GM19099 (cell line): ENCODE measurements at regions not wholly inside any gene's neighbourhood (a gene's known extent, or its start where the extent isn't known, plus 50 kb on each side); places are given as distances from the start of the nearest gene placed in this dataset.

Experiments used
- POLR2A ChIP-seq: IDR thresholded peaks from 3 replicates; pipeline ENCODE4 v1.6.1; 2011; ENCODE audit warnings: low read depth; ENCODE audit not compliant: insufficient read length; ENCODE audit errors: extremely low read depth

GRCh38 chr13:50275392-50276063, 260.3 kb downstream of the KCNRG start:
- no peak for TF ChIP-seq POLR2A

GRCh38 chr13:50276550-50276949, 261.3 kb downstream of the KCNRG start:
- TF ChIP-seq POLR2A, result no peak

GRCh38 chr13:50277127-50277526, 261.9 kb downstream of the KCNRG start:
- no peak for TF ChIP-seq POLR2A

GRCh38 chr13:50277906-50278305, 262.7 kb downstream of the KCNRG start:
- no peak for TF ChIP-seq POLR2A

- no peak for TF ChIP-seq POLR2A
Observed at GRCh38 chr13:50280441-50280937, 265.2 kb downstream of the KCNRG start.

GRCh38 chr13:50282016-50282415, 266.8 kb downstream of the KCNRG start:
- no peak for TF ChIP-seq POLR2A

DNA sequence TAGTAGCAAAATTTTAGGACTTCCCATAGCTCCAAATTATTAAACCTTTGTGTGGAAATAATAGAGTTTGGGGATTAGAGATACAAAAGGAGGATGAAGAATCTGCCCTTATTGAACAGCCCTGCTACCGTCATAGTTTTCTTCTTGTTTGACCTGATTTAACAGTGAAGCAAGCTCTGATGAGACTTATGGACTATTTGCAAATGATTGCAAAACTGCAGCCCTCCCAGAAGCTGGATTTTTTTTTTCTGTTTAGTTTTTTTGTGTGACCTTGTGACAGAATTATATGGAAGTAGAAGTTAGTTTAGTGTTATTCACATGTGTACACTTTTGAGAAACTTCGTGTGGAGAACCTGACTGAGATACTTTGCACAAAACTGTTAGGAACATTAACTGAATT, 267.8 kb downstream of the KCNRG start:
- TF ChIP-seq POLR2A, result no peak

DNA sequence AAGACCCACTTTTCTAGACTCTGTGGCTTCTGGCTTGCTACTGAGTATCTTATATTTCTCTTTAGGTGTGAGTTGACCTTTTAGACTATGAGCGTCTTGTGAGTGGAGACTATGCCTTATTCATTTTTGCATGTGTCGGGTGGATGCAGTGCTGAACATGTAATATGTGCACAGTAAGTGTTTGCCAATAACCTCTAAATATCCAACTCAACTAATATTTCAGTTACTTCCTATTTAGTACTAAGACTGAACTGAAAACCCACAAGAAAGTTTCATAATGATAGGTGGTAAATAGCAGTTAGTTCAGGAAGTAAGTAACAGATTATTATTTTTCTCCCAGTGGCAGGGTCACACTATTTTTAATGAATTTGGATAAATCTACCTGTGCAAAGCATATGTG, 269.3 kb downstream of the KCNRG start:
- TF ChIP-seq POLR2A, result no peak

GRCh38 chr13:50285283-50285682, 270.0 kb downstream of the KCNRG start:
- no peak for TF ChIP-seq POLR2A

- TF ChIP-seq POLR2A, result no peak
Observed at GRCh38 chr13:50286324-50286723, 271.1 kb downstream of the KCNRG start.

GRCh38 chr13:50290186-50290585, 274.9 kb downstream of the KCNRG start:
- no peak for TF ChIP-seq POLR2A

DNA sequence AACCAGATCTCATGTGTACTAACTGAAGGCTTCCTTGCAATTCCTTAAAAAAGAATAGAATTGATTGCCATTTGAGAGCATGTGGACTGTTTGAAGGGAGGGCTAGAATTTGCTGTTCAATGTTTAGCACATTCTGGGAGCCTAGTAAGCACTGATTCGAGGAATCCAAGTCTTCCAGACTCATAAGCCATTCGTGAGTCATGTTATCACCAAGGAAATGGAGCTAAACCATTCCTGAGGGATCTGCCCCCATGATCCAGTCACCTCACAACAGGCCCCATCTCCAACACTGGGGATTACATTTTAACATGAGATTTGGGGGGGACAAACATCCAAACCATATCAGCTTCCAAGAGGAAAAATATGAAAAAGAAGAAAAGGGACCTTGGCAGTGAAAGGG, 276.4 kb downstream of the KCNRG start:
- TF ChIP-seq POLR2A, result no peak

- no peak for TF ChIP-seq POLR2A
Observed at GRCh38 chr13:50292081-50292480, 276.8 kb downstream of the KCNRG start.

- no peak for TF ChIP-seq POLR2A
Observed at GRCh38 chr13:50299546-50300249, 284.5 kb downstream of the KCNRG start.

- no peak for TF ChIP-seq POLR2A
Observed at GRCh38 chr13:50303963-50304721, 288.9 kb downstream of the KCNRG start.

- TF ChIP-seq POLR2A, result no peak
Observed at GRCh38 chr13:50306156-50306555, 290.9 kb downstream of the KCNRG start.
